ENCODE measurements at regions not wholly inside any gene's neighbourhood (a gene's known extent, or its start where the extent isn't known, plus 50 kb on each side); places are given as distances from the start of the nearest gene placed in this dataset.

DNA sequence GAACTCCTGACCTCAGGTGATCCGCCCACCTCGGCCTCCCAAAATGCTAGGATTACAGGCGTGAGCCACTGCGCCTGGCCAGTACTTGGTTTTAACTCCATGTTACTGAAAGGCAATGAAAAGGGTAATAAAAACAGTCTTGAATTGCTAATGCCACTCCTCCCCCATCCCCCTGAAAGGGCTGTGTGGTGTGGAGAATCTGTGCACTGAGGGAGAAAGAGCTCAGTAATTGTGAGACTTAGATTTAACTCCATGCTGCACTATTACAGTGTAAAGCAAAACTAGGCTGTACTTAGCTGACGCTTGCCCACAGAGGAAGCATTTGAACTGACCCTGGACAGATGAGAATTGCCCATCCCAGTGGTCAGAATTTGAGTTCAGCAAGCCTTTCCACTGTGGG is 1662.4 kb upstream of the ACO1 start:
- no peak for TF ChIP-seq CTCF (IDR thresholded peaks at IDR 0.05; ENCODE audit: low read length)
- TF ChIP-seq EZH2 (IDR thresholded peaks at IDR 0.05; ENCODE audit: borderline replicate concordance, low read length): no peak
